AG09309 (cell line): ENCODE measurements at regions not wholly inside any gene's neighbourhood (a gene's known extent, or its start where the extent isn't known, plus 50 kb on each side); places are given as distances from the start of the nearest gene placed in this dataset.
"Not testable (repeated sequence)": the region's sequence is repeated elsewhere in the genome, so short reads cannot be mapped to it uniquely, and the experiment has no call there.

Source experiments
- DNase-seq: peaks from one replicate; pipeline ENCODE4 v3.0.0-alpha.2; 2010; ENCODE audit warnings: low read depth
- H3K4me3 ChIP-seq: 2 replicates; pipeline ENCODE4 v1.5.1; 2011; ENCODE audit warnings: mild to moderate bottlenecking, low read depth, low read length, moderate library complexity; ENCODE audit not compliant: control insufficient read depth
- TF ChIP-seq, protein P1 (sequence below): IDR thresholded peaks from 2 replicates; pipeline ENCODE4 v1.5.1; 2011; ENCODE audit warnings: mild to moderate bottlenecking, low read depth, low read length, inconsistent platforms; ENCODE audit not compliant: insufficient read depth, control insufficient read depth; ENCODE audit errors: missing control alignments

DNA sequence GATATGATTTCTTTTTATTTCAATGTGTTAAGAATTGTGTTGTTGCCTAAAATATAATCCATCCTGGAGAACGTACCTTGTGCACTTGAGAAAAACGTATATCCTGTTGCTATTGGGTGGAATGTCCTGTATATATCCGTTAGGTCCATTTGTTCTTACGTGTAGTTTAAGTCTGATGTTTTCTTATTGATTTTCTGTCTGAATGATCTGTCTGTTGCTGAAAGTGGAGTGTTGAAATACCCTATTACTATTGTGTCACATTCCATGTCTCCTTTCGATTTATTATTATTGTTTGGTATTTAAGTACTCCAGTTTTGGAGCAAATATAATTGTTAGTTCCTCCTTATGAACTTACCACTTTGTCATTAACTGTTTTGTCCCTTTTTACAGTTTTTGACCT is 270.6 kb downstream of the UBE2NL start:
- not testable (repeated sequence) for DNase-seq

DNA sequence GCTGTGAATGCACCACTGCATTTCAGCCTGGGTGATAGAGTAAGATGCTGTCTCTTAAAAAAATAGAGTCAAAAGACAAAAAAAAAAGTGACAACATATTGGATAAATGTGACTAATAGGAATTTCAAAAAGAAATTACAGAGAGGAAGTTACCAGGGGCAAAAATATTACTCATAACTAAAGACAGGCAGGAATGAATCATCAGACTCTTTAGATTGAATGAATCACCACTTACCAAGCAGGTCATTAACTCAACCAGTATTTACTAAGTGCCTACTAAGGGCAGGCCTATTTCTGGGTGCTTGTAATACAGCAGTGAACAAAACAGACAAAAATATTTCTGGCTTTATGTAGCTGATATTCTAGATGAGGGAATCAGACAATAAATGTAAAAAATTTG is 301.3 kb downstream of the UBE2NL start:
- not testable (repeated sequence) for H3K4me3 ChIP-seq, DNase-seq

More for the DNA sequence above, 270.6 kb downstream of the UBE2NL start:
- H3K4me3 ChIP-seq: not testable (repeated sequence)

DNA sequence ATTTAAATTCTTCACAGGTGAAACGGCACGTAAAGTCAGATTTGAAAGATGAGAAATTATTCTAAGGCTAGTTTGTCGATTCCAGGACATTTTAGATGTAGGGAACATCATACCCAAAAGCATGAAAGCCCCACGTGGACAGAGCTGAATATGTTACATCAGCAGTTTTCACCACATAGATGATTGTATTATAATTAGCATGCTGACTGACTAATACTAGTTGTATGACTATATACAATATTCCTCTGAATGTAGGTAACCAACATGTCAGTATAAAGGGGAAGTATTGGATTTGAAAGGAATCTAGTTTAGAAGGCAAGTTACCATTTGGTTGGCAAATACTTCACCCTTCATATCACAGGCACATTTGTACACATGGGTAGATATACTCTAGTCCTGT is 304.6 kb downstream of the UBE2NL start:
- not testable (repeated sequence) for DNase-seq, H3K4me3 ChIP-seq

DNA sequence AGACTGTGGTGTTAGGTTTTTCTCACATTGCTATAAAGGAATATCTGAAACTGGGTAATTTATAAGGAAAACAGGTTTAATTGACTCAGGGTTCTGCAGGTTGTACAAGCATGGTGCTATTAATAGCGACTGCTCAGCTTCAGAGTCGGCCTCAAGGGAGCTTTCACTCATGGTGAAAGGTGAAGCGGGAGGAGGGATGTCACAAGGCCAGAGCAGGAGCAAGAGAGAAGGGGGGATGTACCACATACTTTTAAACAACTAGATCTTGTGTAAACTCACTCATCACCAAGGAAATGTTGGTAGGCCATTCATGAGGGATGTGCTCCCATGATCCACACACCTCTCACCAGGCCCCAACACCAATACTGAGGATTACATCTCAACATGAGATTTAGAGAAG is 313.2 kb downstream of the UBE2NL start:
- not testable (repeated sequence) for H3K4me3 ChIP-seq, DNase-seq

DNA sequence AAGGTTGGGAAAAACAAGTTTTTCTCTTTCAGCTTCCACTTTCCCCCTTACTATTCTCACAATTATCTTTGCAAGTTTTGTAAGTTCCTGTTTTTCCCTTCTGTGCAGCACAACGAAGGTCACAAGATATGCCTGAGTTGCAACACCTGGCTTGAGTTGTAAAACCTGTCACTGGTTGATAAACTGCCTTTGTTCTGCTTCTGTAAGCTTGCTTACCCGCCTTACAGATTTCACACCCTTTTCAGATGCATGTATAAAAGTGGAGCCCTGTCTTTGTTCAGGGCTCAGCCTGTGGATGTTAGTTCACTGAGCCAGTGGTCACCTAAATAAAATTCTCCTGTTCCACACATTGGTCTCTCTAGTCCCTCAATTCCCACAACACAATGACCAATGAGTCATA is 318.9 kb downstream of the UBE2NL start:
- not testable (repeated sequence) for DNase-seq, H3K4me3 ChIP-seq

DNA sequence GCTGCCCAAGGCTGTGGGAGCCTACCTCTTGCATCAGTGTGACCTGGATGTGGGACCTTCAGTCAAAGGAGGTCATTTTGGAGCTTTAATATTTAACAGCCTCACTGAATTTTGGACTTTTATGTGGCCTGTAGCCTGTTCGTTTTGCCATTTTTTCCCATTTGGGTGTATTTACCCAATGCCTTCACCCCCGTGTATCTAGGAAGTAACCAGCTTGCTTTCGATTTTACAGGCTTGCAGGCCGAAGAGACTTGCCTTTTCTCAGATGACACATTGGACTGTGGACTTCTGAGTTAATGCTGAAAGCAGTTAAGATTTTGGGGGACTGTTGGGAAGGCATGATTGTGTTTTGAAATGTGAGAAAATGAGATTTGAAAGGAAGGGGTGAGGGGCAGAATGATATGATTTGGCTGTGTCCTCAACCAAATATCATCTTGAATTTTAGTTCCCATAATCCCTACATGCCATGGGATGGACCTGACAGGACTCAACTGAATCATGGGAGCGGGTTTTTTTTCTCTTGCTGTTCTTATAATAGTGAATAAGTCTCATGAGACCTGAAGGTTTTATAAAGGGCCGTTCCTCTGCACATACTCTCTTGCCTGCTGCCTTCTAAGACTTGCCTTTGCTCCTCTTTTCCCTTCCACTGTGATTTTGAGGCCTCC is 324.6 kb downstream of the UBE2NL start:
- not testable (repeated sequence) for DNase-seq, H3K4me3 ChIP-seq

DNA sequence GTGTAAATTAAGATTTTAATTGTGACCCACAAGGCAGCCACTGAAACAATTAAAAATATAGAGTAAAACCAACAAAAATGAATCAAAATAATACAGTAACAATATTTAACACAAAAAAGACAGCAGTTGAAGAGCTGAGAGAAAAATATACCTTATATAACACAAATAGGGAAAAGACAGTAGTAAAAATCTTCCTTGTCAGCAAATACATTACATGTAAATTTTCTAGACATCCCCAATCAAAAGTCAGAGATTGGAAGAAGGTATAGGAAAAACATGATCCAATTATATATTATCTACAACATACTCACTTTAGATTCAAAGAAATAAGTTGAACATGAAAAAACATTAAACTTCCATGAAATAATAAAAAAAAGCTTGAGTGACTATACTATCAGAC is 330.8 kb downstream of the UBE2NL start:
- H3K4me3 ChIP-seq: no peak overlapping the region
- TF ChIP-seq, protein P1, sequence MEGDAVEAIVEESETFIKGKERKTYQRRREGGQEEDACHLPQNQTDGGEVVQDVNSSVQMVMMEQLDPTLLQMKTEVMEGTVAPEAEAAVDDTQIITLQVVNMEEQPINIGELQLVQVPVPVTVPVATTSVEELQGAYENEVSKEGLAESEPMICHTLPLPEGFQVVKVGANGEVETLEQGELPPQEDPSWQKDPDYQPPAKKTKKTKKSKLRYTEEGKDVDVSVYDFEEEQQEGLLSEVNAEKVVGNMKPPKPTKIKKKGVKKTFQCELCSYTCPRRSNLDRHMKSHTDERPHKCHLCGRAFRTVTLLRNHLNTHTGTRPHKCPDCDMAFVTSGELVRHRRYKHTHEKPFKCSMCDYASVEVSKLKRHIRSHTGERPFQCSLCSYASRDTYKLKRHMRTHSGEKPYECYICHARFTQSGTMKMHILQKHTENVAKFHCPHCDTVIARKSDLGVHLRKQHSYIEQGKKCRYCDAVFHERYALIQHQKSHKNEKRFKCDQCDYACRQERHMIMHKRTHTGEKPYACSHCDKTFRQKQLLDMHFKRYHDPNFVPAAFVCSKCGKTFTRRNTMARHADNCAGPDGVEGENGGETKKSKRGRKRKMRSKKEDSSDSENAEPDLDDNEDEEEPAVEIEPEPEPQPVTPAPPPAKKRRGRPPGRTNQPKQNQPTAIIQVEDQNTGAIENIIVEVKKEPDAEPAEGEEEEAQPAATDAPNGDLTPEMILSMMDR: no peak
- no peak for DNase-seq

DNA sequence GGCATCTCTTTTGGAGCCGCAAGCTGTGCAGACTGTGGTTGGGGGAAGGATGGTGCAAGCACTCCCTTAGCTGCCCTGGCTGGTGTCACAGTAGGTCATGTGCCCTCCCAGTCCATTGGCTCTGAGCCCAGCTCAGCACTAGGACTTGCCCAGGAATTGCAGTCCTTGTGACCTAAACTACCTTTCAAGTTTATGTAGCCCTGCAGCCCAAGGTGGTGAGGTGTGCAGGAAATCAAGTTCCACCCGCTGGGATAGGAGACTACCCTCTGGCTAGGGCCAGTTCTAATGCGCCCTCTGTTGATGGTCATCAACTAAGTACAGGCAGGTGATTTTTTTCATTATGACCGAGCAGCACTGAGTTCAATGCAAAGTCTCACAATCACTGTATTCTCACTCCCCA is 335.2 kb downstream of the UBE2NL start:
- TF ChIP-seq, protein P1: no peak
- H3K4me3 ChIP-seq: no peak overlapping the region
- DNase-seq: no peak

DNA sequence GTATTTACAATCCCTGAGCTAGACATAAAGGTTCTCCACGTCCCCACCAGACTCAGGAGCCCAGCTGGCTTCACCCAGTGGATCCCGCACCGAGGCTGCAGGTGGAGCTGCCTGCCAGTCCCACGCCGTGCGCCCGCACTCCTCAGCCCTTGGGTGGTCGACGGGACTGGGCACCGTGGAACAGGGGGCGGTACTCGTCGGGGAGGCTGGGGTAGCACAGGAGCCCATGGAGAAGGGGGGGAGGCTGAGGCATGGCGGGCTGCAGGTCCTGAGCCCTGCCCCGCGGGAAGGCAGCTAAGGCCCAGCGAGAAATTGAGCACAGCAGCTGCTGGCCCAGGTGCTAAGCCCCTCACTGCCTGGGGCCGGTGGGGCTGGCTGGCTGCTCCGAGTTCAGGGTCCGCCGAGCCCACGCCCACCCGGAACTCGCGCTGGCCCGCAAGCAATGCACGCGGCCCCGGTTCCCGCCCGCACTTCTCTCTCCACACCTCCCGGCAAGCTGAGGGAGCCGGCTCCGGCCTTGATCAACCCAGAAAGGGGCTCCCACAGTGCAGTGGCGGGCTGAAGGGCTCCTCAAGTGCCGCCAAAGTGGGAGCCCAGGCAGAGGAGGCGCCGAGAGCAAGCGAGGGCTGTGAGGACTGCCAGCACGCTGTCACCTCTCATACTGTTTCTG is 347.4 kb downstream of the UBE2NL start:
- DNase-seq, H3K4me3 ChIP-seq: not testable (repeated sequence)

DNA sequence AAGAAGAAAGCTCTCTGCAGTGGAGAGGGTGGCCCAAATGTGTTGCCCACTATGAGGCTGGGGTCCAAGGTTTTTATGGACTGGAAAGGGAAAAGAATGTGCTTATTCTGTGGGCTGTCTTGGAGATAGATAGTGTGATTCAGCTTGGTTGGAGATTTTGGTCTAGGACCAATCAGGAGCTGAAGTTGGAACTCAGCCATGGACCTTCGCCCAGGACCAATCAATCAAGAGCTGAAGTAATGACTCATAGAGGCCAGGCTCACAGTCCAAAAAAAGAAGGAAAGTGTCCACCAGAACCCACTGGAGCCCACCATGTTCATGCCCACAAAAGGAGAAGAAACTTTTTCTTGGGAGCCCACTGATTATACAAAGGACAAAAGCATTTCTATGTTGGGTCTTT is 369.5 kb downstream of the UBE2NL start:
- no peak for DNase-seq
- TF ChIP-seq, protein P1: no peak
- no peak overlapping the region for H3K4me3 ChIP-seq
